PC-9 (cell line): ENCODE measurements at regions not wholly inside any gene's neighbourhood (a gene's known extent, or its start where the extent isn't known, plus 50 kb on each side); places are given as distances from the start of the nearest gene placed in this dataset.
"Not testable (repeated sequence)": the region's sequence is repeated elsewhere in the genome, so short reads cannot be mapped to it uniquely, and the experiment has no call there.

Source experiments
- EZH2 ChIP-seq: fragments of 200-600 bp; sonication (generic); IDR thresholded peaks from 2 replicates; pipeline ENCODE4 v1.8.0; 2017; ENCODE audit warnings: antibody characterized with exemption, low read depth
- TF ChIP-seq, protein P1 (sequence below): fragments of 200-600 bp; sonication (generic); conservative IDR thresholded peaks from 2 replicates; pipeline ENCODE4 v1.6.1; 2017; ENCODE audit warnings: mixed run types, antibody characterized with exemption, mild to moderate bottlenecking, moderate library complexity

DNA sequence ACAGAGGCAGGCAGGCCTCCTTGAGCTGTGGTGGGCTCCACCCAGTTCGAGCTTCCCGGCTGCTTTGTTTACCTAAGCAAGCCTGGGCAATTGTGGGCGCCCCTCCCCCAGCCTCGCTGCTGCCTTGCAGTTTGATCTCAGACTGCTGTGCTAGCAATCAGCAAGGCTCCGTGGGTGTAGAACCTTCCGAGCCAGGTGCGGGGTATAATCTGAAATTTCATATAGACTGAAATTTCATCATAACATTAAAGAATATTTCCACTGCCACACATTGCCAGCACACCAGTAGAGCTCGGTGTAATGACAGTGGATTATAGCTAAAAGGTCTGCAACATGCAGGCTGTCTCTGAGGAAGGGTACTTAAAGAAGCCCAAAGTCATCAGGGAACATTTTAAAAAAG, 344.3 kb upstream of the COL8A1 start:
- TF ChIP-seq, protein P1, sequence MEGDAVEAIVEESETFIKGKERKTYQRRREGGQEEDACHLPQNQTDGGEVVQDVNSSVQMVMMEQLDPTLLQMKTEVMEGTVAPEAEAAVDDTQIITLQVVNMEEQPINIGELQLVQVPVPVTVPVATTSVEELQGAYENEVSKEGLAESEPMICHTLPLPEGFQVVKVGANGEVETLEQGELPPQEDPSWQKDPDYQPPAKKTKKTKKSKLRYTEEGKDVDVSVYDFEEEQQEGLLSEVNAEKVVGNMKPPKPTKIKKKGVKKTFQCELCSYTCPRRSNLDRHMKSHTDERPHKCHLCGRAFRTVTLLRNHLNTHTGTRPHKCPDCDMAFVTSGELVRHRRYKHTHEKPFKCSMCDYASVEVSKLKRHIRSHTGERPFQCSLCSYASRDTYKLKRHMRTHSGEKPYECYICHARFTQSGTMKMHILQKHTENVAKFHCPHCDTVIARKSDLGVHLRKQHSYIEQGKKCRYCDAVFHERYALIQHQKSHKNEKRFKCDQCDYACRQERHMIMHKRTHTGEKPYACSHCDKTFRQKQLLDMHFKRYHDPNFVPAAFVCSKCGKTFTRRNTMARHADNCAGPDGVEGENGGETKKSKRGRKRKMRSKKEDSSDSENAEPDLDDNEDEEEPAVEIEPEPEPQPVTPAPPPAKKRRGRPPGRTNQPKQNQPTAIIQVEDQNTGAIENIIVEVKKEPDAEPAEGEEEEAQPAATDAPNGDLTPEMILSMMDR, result not testable (repeated sequence)
- TF ChIP-seq EZH2, result not testable (repeated sequence)
